Stimulated activated CD4-positive, alpha-beta T cell treated with anti-CD3 and anti-CD28 coated beads, TNF-alpha, amount 100 ng/mL, for 24 hours (primary cell): ENCODE measurements at regions not wholly inside any gene's neighbourhood (a gene's known extent, or its start where the extent isn't known, plus 50 kb on each side); places are given as distances from the start of the nearest gene placed in this dataset.

Source experiments
- DNase-seq, 3 experiments: peaks; one replicate each; pipeline ENCODE4 v3.0.0-alpha.2; 2020; ENCODE audit warnings: low read depth in 3 of 3

DNA sequence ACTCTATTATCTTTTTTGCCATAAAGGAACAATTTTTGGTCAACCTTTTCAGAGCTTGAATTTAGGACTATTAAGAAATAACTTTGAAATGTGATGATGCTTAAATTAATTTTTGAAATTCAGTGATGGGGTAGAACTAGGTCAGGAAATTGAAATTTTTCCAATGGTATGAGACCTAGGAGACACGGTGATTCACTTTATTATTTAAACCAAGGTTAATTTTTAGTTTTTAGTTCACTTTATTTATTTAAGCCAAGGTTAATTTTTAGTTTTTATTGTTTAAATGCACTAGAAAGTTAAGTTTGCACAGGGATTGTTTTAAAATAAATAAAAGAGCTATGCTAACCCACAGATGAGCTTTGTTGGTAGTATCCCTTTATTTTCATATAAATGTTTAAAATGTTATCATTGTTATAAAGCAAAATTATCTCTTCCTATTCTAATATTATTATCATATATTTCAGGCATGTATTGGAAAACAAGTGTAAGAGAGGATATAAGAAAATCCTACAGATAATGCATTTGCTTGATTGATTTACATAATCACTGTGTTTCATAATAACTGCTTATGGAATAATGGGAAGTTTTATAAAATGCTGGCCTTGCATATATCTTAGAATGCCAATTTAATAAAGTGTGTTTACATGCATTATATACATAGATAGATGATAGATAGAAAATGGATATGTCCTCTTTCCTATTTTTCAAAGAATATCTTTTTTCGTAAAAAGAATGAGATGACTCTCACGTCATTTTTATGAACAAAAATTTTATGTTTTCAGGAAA, 163.6 kb downstream of the HGF start:
- DNase-seq, result no peak

- no peak for DNase-seq
Measured at GRCh38 chr7:81605493-81605892, 164.4 kb downstream of the HGF start.

DNA sequence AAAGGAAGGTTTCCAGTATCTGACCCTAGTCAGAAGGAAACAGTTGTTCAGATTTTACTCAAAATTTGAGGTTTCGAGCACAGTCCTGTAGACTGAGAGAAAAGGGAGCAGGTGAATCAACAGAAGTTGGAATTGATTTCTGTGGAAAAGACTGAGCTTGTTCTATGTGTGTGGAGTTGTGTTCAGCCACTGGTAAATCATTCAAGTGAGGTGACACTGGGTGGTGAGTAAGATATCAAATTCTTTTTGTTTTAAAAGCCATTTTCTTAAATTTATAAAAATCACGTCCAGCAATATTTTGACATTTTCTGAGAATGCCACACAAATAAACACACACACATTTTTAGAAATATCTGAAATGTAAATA, 165.1 kb downstream of the HGF start:
- DNase-seq, result no peak

DNA sequence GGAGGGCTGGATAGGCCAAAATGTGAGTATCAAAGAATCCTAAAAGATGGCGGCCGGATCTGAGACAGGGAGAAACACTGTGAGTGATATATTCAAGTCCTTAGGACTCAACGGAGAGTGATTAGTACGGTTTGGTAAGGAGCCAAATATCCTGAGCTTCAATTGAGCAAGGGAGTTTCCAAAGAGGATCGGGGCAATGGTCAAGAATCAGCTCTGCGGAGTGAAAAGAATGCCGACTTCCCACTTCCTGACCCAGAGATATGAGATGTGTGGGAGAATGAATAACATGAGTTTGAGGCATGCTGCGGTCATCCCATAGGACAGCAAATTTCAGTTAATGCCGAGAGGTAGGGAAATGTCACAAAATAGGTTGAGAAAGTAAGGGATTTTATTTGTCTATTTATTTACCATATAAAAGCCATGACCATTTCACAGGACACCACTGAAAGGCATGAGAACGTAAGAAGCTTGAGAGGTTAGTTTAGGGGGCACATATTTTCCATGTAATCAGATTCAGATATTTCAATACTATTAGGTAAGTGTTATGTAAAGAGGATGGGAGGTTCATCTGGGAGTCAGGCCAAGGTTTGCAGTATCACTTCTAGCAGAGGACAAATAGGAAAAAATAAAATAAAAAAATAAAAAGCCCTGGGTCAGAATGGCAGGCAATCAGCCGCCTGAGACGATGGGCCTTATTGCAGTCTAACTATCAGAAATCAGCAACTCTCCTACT, 165.6 kb downstream of the HGF start:
- DNase-seq, result no peak

GRCh38 chr7:81600608-81601007, 169.2 kb downstream of the HGF start:
- DNase-seq, result no peak

DNA sequence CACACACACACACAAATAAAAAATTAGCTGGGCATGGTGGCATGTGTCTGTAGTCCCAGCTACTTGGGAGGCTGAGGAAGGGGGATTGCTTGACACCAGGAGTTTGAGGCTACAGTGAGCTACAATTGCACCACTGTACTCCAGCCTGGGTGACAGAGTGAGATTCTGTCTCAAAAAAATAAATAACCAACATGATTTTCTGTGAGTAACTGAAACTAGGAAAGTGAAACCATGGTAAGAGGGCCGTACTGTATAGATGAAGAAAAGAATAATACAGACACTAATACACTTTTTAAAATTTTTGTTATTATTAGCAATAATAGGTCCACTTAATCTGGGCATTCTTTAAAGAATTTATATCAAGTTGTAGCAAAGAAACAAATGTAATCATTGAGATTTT, 170.9 kb downstream of the HGF start:
- no peak for DNase-seq

GRCh38 chr7:81594767-81595166, 175.1 kb downstream of the HGF start:
- DNase-seq, result no peak

GRCh38 chr7:81590131-81590530, 179.7 kb downstream of the HGF start:
- no peak for DNase-seq

DNA sequence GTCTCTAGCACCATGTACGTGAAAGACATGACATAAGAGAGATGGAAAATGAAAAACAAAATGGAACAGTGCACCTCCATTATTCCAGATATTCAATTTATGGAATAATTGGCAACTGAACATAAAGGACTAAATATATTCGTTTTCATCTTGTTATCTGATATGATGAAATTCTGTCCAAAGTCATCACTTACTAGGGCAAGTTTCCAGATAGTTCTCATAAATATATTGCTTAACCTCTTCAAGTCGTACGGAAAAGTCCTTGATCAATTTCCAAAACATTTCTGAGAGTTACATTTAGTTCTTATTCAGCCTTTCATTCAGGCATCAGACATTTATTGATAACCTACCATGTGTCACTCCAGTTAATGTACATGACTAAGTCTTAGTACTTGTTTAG, 185.2 kb downstream of the HGF start:
- DNase-seq, result no peak

- no peak for DNase-seq
Measured at GRCh38 chr7:81583882-81584533, 185.8 kb downstream of the HGF start.

DNA sequence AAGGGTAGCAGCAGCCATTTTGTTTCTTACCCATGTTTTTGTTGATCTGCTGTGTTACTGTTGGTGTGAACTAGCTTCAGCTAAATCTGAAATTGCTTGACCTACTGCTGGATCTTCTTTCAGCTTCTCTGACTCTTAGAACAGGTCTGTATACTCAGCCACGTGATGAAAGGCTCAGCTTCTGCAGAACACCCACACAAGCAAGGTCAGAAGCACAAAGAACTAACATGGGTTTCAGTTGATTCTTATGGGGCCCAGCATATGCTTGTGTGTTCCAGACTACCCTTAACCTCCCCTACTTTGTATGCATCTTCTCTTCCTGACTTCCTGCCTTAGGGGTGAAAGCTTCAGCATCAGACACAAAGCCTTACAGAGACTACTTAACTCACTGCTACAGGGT, 186.8 kb downstream of the HGF start:
- no peak for DNase-seq

DNA sequence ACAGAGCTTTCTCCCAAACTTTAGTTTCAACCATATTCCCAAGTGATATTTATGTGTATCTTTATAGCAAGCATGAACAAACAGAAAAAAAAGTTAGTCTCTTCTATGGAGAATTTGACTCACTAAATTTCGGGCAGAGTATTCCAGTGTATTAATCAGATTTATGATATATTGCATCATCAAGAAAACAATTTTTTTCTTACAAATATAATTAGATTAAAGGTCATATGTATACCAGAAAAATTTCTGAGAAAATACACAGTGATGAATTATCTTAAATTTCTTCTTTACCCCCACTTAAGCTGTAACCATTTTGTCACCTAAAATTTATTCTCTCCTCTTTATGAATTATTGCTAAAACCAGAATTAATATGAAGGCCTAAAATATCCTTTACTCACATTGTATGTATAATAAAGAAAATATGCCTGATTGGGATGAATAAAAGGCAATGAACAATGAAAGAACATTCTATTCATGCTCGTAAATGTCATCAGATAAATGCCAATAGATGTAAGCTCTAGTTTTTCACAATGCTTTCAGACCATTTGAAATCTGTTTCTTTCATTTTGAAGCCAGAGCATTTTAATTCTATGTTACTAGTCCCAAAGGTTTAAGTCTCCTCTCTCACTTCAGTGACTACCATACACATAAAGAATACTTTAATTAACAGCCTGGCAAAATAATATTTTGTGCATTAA, 192.1 kb downstream of the HGF start:
- DNase-seq, result no peak

DNA sequence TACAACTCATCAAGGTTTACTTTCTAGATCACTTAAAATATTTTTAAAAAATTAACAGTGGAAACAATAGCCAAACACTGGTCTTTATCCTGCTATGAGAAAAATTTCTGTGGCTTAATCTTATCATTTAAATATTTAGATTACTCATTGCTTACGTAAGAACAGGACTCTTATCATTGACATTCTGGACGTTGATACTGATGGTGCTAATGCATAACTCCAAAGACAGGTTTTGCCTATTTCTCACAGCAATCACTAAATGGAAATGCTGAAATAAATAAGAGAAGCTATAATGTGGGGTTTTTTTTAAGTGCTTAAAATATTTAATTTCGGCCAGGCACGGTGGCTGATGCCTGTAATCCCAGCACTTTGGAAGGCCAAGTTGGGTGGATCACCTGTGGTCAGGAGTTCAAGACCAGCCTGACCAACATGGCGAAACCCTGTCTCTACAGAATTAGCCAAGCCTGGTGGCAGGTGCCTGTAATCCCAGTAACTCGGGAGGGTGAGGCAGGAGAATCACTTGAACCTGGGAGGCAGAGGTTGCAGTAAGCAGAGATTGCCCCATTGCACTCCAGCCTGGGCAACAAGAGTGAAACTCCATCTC, 195.0 kb downstream of the HGF start:
- no peak for DNase-seq

DNA sequence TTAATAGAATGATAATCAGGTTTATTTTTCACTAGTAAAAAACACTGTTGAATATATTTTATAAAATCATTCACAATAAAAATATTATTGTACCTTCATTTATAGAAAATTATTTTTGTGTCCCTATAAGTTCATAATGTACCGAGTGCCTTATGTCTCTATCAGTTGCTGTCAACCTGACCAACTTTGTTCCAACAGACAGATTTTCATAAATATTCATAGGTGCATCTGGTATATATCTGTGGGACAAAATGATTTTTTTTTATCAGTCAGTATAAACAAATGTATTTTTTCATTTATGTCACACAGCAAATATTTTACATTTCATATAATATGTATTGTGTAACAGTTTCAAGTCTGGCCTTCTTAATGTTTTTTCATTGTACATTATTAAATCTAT, 195.9 kb downstream of the HGF start:
- no peak for DNase-seq

GRCh38 chr7:81573128-81573527, 196.7 kb downstream of the HGF start:
- DNase-seq, result no peak

- DNase-seq, result no peak
Measured at GRCh38 chr7:81562581-81562980, 207.3 kb downstream of the HGF start.

DNA sequence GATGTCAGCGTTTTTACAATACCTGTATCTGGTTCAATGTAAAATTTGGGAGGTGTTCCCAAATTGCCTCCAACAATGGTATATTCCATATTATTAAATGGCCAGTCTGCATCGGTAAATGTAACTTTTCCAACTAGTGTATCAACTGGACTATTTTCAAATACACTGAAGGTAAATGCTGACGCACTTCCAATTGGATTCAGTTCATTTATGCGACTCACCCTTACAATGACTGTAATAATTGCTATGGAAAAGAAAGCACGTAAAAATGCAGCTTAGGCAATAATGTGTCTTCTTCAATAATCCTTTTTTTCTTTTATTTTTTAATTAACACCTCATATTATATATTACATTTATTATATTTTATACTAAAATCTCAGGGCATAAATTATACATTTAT, 209.1 kb downstream of the HGF start:
- no peak for DNase-seq

DNA sequence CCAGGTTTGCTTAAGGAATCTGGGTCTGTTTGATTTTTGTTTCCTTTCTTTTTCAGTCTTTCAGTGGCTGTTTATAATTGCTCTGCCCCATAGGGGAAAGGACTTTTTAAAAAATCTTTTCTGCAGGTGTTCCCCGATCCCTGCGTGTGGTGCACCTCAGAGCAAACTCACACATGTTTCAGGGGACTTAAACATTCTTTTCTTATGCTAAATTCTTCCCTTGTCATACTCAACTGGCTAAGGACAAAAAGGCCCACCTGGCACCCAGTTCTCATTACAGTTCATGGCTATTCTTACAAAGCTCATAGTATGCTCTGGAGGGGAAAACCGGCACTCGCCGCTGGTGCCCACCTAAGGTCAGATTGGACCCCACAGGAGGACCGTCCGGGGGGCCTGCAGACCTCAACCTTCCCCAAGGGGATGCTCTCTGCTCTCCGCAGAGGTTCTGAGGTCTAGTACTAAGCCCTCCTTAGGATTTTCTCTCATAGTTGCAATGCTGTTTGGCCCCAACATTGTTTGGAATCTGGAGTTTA, 220.3 kb downstream of the HGF start:
- no peak for DNase-seq

- DNase-seq, result no peak
Measured at GRCh38 chr7:81534996-81535395, 234.9 kb downstream of the HGF start.

DNA sequence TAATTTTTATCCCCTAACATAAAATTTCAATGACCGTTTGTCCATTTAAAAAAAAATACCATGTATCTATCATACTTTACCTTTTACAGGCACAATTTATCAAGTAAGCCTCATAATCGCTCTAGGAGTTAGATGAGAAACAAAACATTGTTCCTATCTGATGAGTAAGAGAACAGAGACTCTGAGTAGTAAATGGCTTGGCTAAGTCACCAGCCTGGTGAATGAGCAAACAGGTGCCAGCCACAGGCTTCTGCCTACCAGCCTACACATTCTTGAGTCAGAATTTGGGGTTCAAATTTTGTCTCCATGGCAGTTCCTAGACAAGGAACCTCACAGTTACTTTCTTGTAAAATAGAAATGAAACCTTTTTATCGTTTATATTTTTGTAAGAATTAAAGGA, 235.4 kb downstream of the HGF start:
- no peak for DNase-seq

DNA sequence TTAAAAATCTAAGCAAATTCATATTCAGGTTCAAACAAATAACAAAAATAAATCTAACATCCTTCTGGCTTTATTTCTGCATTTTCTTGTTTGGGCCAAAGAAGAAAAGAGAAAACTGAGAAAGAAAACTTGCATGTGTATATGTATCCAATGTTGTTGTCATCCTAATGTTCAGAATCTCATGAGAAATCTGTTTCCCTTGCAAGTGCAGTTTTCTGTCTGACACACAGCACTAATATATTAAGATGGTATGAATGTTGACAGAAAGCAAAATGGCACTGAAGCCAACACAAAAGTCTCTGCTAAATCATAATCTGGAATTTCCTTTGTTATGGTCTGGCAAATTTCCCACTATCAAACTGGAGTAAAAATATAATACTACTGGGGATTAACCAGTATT, 235.9 kb downstream of the HGF start:
- DNase-seq, result no peak

- DNase-seq, result no peak
Measured at GRCh38 chr7:81533426-81533825, 236.4 kb downstream of the HGF start.
